ENCODE measurements at regions not wholly inside any gene's neighbourhood (a gene's known extent, or its start where the extent isn't known, plus 50 kb on each side); places are given as distances from the start of the nearest gene placed in this dataset.
"Not testable (repeated sequence)": the region's sequence is repeated elsewhere in the genome, so short reads cannot be mapped to it uniquely, and the experiment has no call there.

GRCh38 chr7:138299066-138299465 is 161.0 kb upstream of the TRIM24 start:
- no peak for TF ChIP-seq ZNF274 (IDR thresholded peaks at IDR 0.05; ENCODE audit: low read depth, low read length)
- H3K4me3 ChIP-seq (ENCODE audit: low read length) = no peak overlapping the region

GRCh38 chr7:138303230-138304070 is 156.6 kb upstream of the TRIM24 start:
- no peak overlapping the region for H3K4me3 ChIP-seq (ENCODE audit: low read length)
- no peak for TF ChIP-seq ZNF274 (IDR thresholded peaks at IDR 0.05; ENCODE audit: low read depth, low read length)

- no peak for TF ChIP-seq ZNF274 (IDR thresholded peaks at IDR 0.05; ENCODE audit: low read depth, low read length)
- no peak overlapping the region for H3K4me3 ChIP-seq (ENCODE audit: low read length)
Measured at GRCh38 chr7:138304071-138304320, 156.1 kb upstream of the TRIM24 start.

GRCh38 chr7:138307633-138308032 is 152.4 kb upstream of the TRIM24 start:
- no peak for TF ChIP-seq ZNF274 (IDR thresholded peaks at IDR 0.05; ENCODE audit: low read depth, low read length)

GRCh38 chr7:138308136-138308535 is 151.9 kb upstream of the TRIM24 start:
- no peak overlapping the region for H3K4me3 ChIP-seq (ENCODE audit: low read length)

More at GRCh38 chr7:138307633-138308032, 152.4 kb upstream of the TRIM24 start:
- no peak overlapping the region for H3K4me3 ChIP-seq (ENCODE audit: low read length)

GRCh38 chr7:138309186-138309585 is 150.9 kb upstream of the TRIM24 start:
- no peak for TF ChIP-seq ZNF274 (IDR thresholded peaks at IDR 0.05; ENCODE audit: low read depth, low read length)
- no peak overlapping the region for H3K4me3 ChIP-seq (ENCODE audit: low read length)

More at GRCh38 chr7:138308136-138308535, 151.9 kb upstream of the TRIM24 start:
- no peak for TF ChIP-seq ZNF274 (IDR thresholded peaks at IDR 0.05; ENCODE audit: low read depth, low read length)

GRCh38 chr7:138313829-138314178 is 146.3 kb upstream of the TRIM24 start:
- H3K4me3 ChIP-seq (ENCODE audit: low read length) = no peak overlapping the region
- TF ChIP-seq ZNF274 (IDR thresholded peaks at IDR 0.05; ENCODE audit: low read depth, low read length) = no peak

- no peak for TF ChIP-seq ZNF274 (IDR thresholded peaks at IDR 0.05; ENCODE audit: low read depth, low read length)
- peak overlapping the region; percentile 40; the same call in 1 of the 2 replicates for H3K4me3 ChIP-seq (ENCODE audit: low read length)
Measured at GRCh38 chr7:138316421-138317043, 143.5 kb upstream of the TRIM24 start.

- TF ChIP-seq ZNF274 (IDR thresholded peaks at IDR 0.05; ENCODE audit: low read depth, low read length) = no peak
- no peak overlapping the region for H3K4me3 ChIP-seq (ENCODE audit: low read length)
Measured at GRCh38 chr7:138317044-138317596, 142.9 kb upstream of the TRIM24 start.

- TF ChIP-seq ZNF274 (IDR thresholded peaks at IDR 0.05; ENCODE audit: low read depth, low read length) = no peak
- no peak overlapping the region for H3K4me3 ChIP-seq (ENCODE audit: low read length)
Measured at GRCh38 chr7:138324941-138325340, 135.1 kb upstream of the TRIM24 start.

GRCh38 chr7:138325434-138325833 is 134.6 kb upstream of the TRIM24 start:
- TF ChIP-seq ZNF274 (IDR thresholded peaks at IDR 0.05; ENCODE audit: low read depth, low read length) = no peak
- H3K4me3 ChIP-seq (ENCODE audit: low read length) = no peak overlapping the region

- H3K4me3 ChIP-seq (ENCODE audit: low read length) = no peak overlapping the region
Measured at GRCh38 chr7:138328215-138328614, 131.8 kb upstream of the TRIM24 start.

GRCh38 chr7:138332850-138333249 is 127.2 kb upstream of the TRIM24 start:
- H3K4me3 ChIP-seq (ENCODE audit: low read length) = not testable (repeated sequence)

More at GRCh38 chr7:138328215-138328614, 131.8 kb upstream of the TRIM24 start:
- no peak for TF ChIP-seq ZNF274 (IDR thresholded peaks at IDR 0.05; ENCODE audit: low read depth, low read length)

- no peak overlapping the region for H3K4me3 ChIP-seq (ENCODE audit: low read length)
- TF ChIP-seq ZNF274 (IDR thresholded peaks at IDR 0.05; ENCODE audit: low read depth, low read length) = no peak
Measured at GRCh38 chr7:138338361-138338760, 121.7 kb upstream of the TRIM24 start.

- not testable (repeated sequence) for H3K4me3 ChIP-seq (ENCODE audit: low read length)
Measured at GRCh38 chr7:138339229-138339628, 120.8 kb upstream of the TRIM24 start.
